PFSK-1 (cell line): ENCODE measurements at regions not wholly inside any gene's neighbourhood (a gene's known extent, or its start where the extent isn't known, plus 50 kb on each side); places are given as distances from the start of the nearest gene placed in this dataset.

Experiments
- FOXP2 ChIP-seq: optimal IDR thresholded peaks from 2 replicates; pipeline ENCODE3; 2011; ENCODE audit warnings: borderline replicate concordance, control low read depth, inconsistent platforms; ENCODE audit not compliant: insufficient read depth; ENCODE audit errors: extremely low read length, extremely low read depth
- POLR2AphosphoS5 ChIP-seq: IDR thresholded peaks from 2 replicates; pipeline ENCODE4 v1.6.1; 2012; ENCODE audit warnings: low read depth, mild to moderate bottlenecking, control low read depth, low read length, moderate library complexity
- REST ChIP-seq, 2 experiments: IDR thresholded peaks; 2 replicates each; pipeline versions ENCODE4 v1.6.1 to v1.8.0; 2011 to 2012; ENCODE audit warnings: low read depth in 2 of 2, low read length in 2 of 2, control low read depth in 1 of 2, inconsistent platforms in 1 of 2, mild to moderate bottlenecking in 1 of 2, moderate library complexity in 1 of 2; ENCODE audit not compliant: insufficient read depth in 1 of 2
- SIN3A ChIP-seq: IDR thresholded peaks from 2 replicates; pipeline ENCODE4 v1.6.1; 2012; ENCODE audit warnings: mild to moderate bottlenecking, low read length, moderate library complexity, borderline replicate concordance; ENCODE audit not compliant: insufficient read depth
- TAF1 ChIP-seq: IDR thresholded peaks from 2 replicates; pipeline ENCODE4 v1.6.1; 2012; ENCODE audit warnings: low read length, control low read depth, borderline replicate concordance; ENCODE audit not compliant: insufficient read depth

- TF ChIP-seq SIN3A (no peak), REST (IDR thresholded peaks at IDR 0.05; ENCODE audit: insufficient read depth in 1 of 2, low read depth in 2 of 2, low read length in 2 of 2) (no peak), TAF1 (no peak), POLR2AphosphoS5 (no peak), FOXP2 (no peak)
Measured at GRCh38 chr10:105783936-105784483, 1142.9 kb downstream of the SORCS3 start.

GRCh38 chr10:105774881-105775280, 1133.8 kb downstream of the SORCS3 start:
- TF ChIP-seq REST (IDR thresholded peaks at IDR 0.05; ENCODE audit: insufficient read depth in 1 of 2, low read depth in 2 of 2, low read length in 2 of 2) (no peak), SIN3A (no peak), FOXP2 (no peak), POLR2AphosphoS5 (no peak), TAF1 (no peak)

- TF ChIP-seq REST (IDR thresholded peaks at IDR 0.05; ENCODE audit: insufficient read depth in 1 of 2, low read depth in 2 of 2, low read length in 2 of 2) (no peak), TAF1 (no peak), FOXP2 (no peak), SIN3A (no peak), POLR2AphosphoS5 (no peak)
Measured at GRCh38 chr10:105774351-105774750, 1133.3 kb downstream of the SORCS3 start.

- TF ChIP-seq TAF1 = no peak
- no peak for TF ChIP-seq POLR2AphosphoS5
- no peak for TF ChIP-seq SIN3A
- no peak for TF ChIP-seq FOXP2
- no peak for TF ChIP-seq REST (IDR thresholded peaks at IDR 0.05; ENCODE audit: insufficient read depth in 1 of 2, low read depth in 2 of 2, low read length in 2 of 2)
Measured at GRCh38 chr10:105770524-105771212, 1129.6 kb downstream of the SORCS3 start.
